ENCODE measurements at regions not wholly inside any gene's neighbourhood (a gene's known extent, or its start where the extent isn't known, plus 50 kb on each side); places are given as distances from the start of the nearest gene placed in this dataset.

- no peak for TF ChIP-seq JUN (IDR thresholded peaks at IDR 0.05)
- no peak for TF ChIP-seq HEYL (CRISPR knock-in tag; IDR thresholded peaks at IDR 0.05)
- no peak for TF ChIP-seq CHD2 (IDR thresholded peaks at IDR 0.05; ENCODE audit: low read length, partially characterized antibody)
Observed at GRCh38 chr7:41116337-41116736, 586.6 kb downstream of the INHBA start (continued).

GRCh38 chr7:41114691-41115090, 588.2 kb downstream of the INHBA start:
- CTCF ChIA-PET = interaction anchor here (1.0 to 2.4 kb wide), 2 partner anchors 9 to 33 kb away, joined by 3 to 6 read pairs; no protein-coding TSS in a partner anchor
- TF ChIP-seq NR3C1 (IDR thresholded peaks at IDR 0.05) (no peak), ESRRA (IDR thresholded peaks at IDR 0.05; ENCODE audit: borderline replicate concordance, low read length) (no peak), RNF2 (IDR thresholded peaks at IDR 0.05; ENCODE audit: borderline replicate concordance, low read depth) (no peak)

GRCh38 chr7:41114131-41114530, 588.8 kb downstream of the INHBA start:
- TF ChIP-seq ELK1 (IDR thresholded peaks at IDR 0.05; ENCODE audit: low read depth, low read length) (no peak), KDM5A (IDR thresholded peaks at IDR 0.05) (no peak), HES2 (IDR thresholded peaks at IDR 0.05) (no peak), ZC3H11A (IDR thresholded peaks at IDR 0.05) (no peak), MAX (IDR thresholded peaks at IDR 0.05) (no peak), POLR2A (IDR thresholded peaks at IDR 0.05; ENCODE audit: low read length) (no peak), NPAS2 (CRISPR knock-in tag; IDR thresholded peaks at IDR 0.05; ENCODE audit: borderline replicate concordance) (no peak), CHD2 (IDR thresholded peaks at IDR 0.05; ENCODE audit: low read length, partially characterized antibody) (no peak), CHD4 (IDR thresholded peaks at IDR 0.05; ENCODE audit: borderline replicate concordance) (no peak)
- peak; percentile 13 for FAIRE-seq
- Histone ChIP-seq H3K27ac (no peak overlapping the region), H3K4me3 (no peak overlapping the region), H3K9me3 (no peaks in the 10 kb centered on the region), H3K4me2 (no peak overlapping the region), H3K4me1 (no peaks in the 10 kb centered on the region)
- ATAC-seq = no peak
- POLR2A ChIA-PET = no interaction called here
- DNase-seq (ENCODE audit: low read depth in 1 of 2, low spot score in 1 of 2) = no peak
- WGBS (ENCODE audit: missing lambda C conversion rate) = 0% methylated on average over 1 of the region's 1 CpG
- CTCF ChIA-PET = interaction anchor here (1.0 kb wide), 1 partner anchor 9 kb away, joined by 3 read pairs; no protein-coding TSS in a partner anchor

More at GRCh38 chr7:41114691-41115090, 588.2 kb downstream of the INHBA start:
- no peaks in the 10 kb centered on the region for H3K4me1 ChIP-seq
- no peak overlapping the region for H3K4me3 ChIP-seq
- H3K4me2 ChIP-seq = no peak overlapping the region
- DNase-seq (ENCODE audit: low read depth in 1 of 2, low spot score in 1 of 2) (no peak), ATAC-seq (no peak), FAIRE-seq (no peak)
- 10% methylated on average over 2 of the region's 2 CpGs for WGBS (ENCODE audit: missing lambda C conversion rate)
- H3K27ac ChIP-seq = no peak overlapping the region
- POLR2A ChIA-PET = no interaction called here
- no peaks in the 10 kb centered on the region; the same call in 2 of the 3 replicates for H3K9me3 ChIP-seq

- no peak overlapping the region for H3K27ac ChIP-seq
- FAIRE-seq = no peak
- H3K4me1 ChIP-seq = no peaks in the 10 kb centered on the region
- ATAC-seq = no peak
- no peak for TF ChIP-seq MYC (IDR thresholded peaks at IDR 0.05; ENCODE audit: borderline replicate concordance, low read length)
- no peak for TF ChIP-seq EHMT2 (IDR thresholded peaks at IDR 0.05; ENCODE audit: low read depth)
- no peak for TF ChIP-seq CHD4 (IDR thresholded peaks at IDR 0.05; ENCODE audit: borderline replicate concordance)
- no peak for TF ChIP-seq RARB (CRISPR knock-in tag; IDR thresholded peaks at IDR 0.05)
- TF ChIP-seq FOSL2 (IDR thresholded peaks at IDR 0.05) = no peak
- TF ChIP-seq FOSL2 (CRISPR knock-in tag; IDR thresholded peaks at IDR 0.05) = no peak
- no peak for TF ChIP-seq POLR2AphosphoS2 (conservative IDR thresholded peaks at IDR 0.05; ENCODE audit: low read length)
- no peak for TF ChIP-seq CBX8 (IDR thresholded peaks at IDR 0.05)
- TF ChIP-seq HOXA7 (CRISPR knock-in tag; IDR thresholded peaks at IDR 0.05) = no peak
- no peak for TF ChIP-seq JUNB (IDR thresholded peaks at IDR 0.05)
- no peak for TF ChIP-seq ZSCAN20 (CRISPR knock-in tag; IDR thresholded peaks at IDR 0.05)
- TF ChIP-seq NPAS2 (CRISPR knock-in tag; IDR thresholded peaks at IDR 0.05; ENCODE audit: borderline replicate concordance) = no peak
- no peak for TF ChIP-seq PHF8 (IDR thresholded peaks at IDR 0.05; ENCODE audit: borderline replicate concordance, low read depth)
- TF ChIP-seq HDAC2 (IDR thresholded peaks at IDR 0.05) = no peak
- TF ChIP-seq E2F6 (IDR thresholded peaks at IDR 0.05; ENCODE audit: borderline replicate concordance, low read depth) = no peak
- no peak for TF ChIP-seq TFCP2L1 (CRISPR knock-in tag; IDR thresholded peaks at IDR 0.05)
- TF ChIP-seq HES2 (IDR thresholded peaks at IDR 0.05) = no peak
- no peak for TF ChIP-seq HOXB13 (CRISPR knock-in tag; IDR thresholded peaks at IDR 0.05; ENCODE audit: low read depth)
- CTCF ChIA-PET = interaction anchor here (1.0 kb wide), 1 partner anchor 10 kb away, joined by 3 read pairs; no protein-coding TSS in a partner anchor
- no peak overlapping the region for H3K4me3 ChIP-seq
- POLR2A ChIA-PET = no interaction called here
- H3K4me2 ChIP-seq = no peak overlapping the region
- no peaks in the 10 kb centered on the region for H3K9me3 ChIP-seq
- DNase-seq (ENCODE audit: low read depth in 1 of 2, low spot score in 1 of 2) = no peak
Observed at GRCh38 chr7:41113719-41114118, 589.2 kb downstream of the INHBA start.

Measured in A549 (cell line).